ENCODE measurements at regions not wholly inside any gene's neighbourhood (a gene's known extent, or its start where the extent isn't known, plus 50 kb on each side); places are given as distances from the start of the nearest gene placed in this dataset.

- no peak for TF ChIP-seq ZNF710 (CRISPR knock-in tag; IDR thresholded peaks at IDR 0.05; ENCODE audit: borderline replicate concordance)
- no peak for TF ChIP-seq ETV5 (CRISPR knock-in tag; IDR thresholded peaks at IDR 0.05; ENCODE audit: borderline replicate concordance)
- TF ChIP-seq ZNF101 (CRISPR knock-in tag; IDR thresholded peaks at IDR 0.05; ENCODE audit: borderline replicate concordance, low read depth) = no peak
- TF ChIP-seq, protein P1, sequence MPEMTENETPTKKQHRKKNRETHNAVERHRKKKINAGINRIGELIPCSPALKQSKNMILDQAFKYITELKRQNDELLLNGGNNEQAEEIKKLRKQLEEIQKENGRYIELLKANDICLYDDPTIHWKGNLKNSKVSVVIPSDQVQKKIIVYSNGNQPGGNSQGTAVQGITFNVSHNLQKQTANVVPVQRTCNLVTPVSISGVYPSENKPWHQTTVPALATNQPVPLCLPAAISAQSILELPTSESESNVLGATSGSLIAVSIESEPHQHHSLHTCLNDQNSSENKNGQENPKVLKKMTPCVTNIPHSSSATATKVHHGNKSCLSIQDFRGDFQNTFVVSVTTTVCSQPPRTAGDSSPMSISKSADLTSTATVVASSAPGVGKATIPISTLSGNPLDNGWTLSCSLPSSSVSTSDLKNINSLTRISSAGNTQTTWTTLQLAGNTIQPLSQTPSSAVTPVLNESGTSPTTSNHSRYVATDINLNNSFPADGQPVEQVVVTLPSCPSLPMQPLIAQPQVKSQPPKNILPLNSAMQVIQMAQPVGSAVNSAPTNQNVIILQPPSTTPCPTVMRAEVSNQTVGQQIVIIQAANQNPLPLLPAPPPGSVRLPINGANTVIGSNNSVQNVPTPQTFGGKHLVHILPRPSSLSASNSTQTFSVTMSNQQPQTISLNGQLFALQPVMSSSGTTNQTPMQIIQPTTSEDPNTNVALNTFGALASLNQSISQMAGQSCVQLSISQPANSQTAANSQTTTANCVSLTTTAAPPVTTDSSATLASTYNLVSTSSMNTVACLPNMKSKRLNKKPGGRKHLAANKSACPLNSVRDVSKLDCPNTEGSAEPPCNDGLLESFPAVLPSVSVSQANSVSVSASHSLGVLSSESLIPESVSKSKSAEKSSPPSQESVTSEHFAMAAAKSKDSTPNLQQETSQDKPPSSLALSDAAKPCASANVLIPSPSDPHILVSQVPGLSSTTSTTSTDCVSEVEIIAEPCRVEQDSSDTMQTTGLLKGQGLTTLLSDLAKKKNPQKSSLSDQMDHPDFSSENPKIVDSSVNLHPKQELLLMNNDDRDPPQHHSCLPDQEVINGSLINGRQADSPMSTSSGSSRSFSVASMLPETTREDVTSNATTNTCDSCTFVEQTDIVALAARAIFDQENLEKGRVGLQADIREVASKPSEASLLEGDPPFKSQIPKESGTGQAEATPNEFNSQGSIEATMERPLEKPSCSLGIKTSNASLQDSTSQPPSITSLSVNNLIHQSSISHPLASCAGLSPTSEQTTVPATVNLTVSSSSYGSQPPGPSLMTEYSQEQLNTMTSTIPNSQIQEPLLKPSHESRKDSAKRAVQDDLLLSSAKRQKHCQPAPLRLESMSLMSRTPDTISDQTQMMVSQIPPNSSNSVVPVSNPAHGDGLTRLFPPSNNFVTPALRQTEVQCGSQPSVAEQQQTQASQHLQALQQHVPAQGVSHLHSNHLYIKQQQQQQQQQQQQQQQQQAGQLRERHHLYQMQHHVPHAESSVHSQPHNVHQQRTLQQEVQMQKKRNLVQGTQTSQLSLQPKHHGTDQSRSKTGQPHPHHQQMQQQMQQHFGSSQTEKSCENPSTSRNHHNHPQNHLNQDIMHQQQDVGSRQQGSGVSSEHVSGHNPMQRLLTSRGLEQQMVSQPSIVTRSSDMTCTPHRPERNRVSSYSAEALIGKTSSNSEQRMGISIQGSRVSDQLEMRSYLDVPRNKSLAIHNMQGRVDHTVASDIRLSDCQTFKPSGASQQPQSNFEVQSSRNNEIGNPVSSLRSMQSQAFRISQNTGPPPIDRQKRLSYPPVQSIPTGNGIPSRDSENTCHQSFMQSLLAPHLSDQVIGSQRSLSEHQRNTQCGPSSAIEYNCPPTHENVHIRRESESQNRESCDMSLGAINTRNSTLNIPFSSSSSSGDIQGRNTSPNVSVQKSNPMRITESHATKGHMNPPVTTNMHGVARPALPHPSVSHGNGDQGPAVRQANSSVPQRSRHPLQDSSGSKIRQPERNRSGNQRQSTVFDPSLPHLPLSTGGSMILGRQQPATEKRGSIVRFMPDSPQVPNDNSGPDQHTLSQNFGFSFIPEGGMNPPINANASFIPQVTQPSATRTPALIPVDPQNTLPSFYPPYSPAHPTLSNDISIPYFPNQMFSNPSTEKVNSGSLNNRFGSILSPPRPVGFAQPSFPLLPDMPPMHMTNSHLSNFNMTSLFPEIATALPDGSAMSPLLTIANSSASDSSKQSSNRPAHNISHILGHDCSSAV (CRISPR knock-in tag; IDR thresholded peaks at IDR 0.05; ENCODE audit: borderline replicate concordance) = no peak
- TF ChIP-seq ZNF713 (CRISPR knock-in tag; IDR thresholded peaks at IDR 0.05) = no peak
- no peak for TF ChIP-seq ATF6 (CRISPR knock-in tag; conservative IDR thresholded peaks at IDR 0.05)
- TF ChIP-seq, protein P2, sequence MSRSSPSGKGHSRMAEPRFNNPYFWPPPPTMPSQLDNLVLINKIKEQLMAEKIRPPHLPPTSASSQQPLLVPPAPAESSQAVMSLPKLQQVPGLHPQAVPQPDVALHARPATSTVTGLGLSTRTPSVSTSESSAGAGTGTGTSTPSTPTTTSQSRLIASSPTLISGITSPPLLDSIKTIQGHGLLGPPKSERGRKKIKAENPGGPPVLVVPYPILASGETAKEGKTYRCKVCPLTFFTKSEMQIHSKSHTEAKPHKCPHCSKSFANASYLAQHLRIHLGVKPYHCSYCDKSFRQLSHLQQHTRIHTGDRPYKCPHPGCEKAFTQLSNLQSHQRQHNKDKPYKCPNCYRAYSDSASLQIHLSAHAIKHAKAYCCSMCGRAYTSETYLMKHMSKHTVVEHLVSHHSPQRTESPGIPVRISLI (CRISPR knock-in tag; IDR thresholded peaks at IDR 0.05; ENCODE audit: borderline replicate concordance) = no peak
- no peak for TF ChIP-seq ZNF3 (CRISPR knock-in tag; IDR thresholded peaks at IDR 0.05)
- no peak for TF ChIP-seq ZNF33B (CRISPR knock-in tag; IDR thresholded peaks at IDR 0.05)
These were observed 118.7 kb downstream of the BMP2 start (continued) for GRCh38 chr20:6886065-6886729.
